ENCODE measurements at regions not wholly inside any gene's neighbourhood (a gene's known extent, or its start where the extent isn't known, plus 50 kb on each side); places are given as distances from the start of the nearest gene placed in this dataset.
"Not testable (repeated sequence)": the region's sequence is repeated elsewhere in the genome, so short reads cannot be mapped to it uniquely, and the experiment has no call there.

- DNase-seq (ENCODE audit: low spot score) = no peak
- TF ChIP-seq CTCF (IDR thresholded peaks at IDR 0.05; ENCODE audit: extremely low read depth, insufficient read depth, missing control alignments) = no peak
- in situ Hi-C loops (cut with MboI; ENCODE audit: low pct_unique_long_range_greater_than_20kb, low sequenced_read_pairs, unreplicated experiment) = no loop called here
Observed at GRCh38 chr1:191508239-191508638, 650.0 kb upstream of the RGS18 start.

GRCh38 chr1:191511480-191511879 lies 646.8 kb upstream of the RGS18 start:
- in situ Hi-C loops (cut with MboI; ENCODE audit: low pct_unique_long_range_greater_than_20kb, low sequenced_read_pairs, unreplicated experiment) = not testable (repeated sequence)

GRCh38 chr1:191517826-191518225 lies 640.4 kb upstream of the RGS18 start:
- in situ Hi-C loops (cut with MboI; ENCODE audit: low pct_unique_long_range_greater_than_20kb, low sequenced_read_pairs, unreplicated experiment) = no loop called here
- no peak for TF ChIP-seq CTCF (IDR thresholded peaks at IDR 0.05; ENCODE audit: extremely low read depth, insufficient read depth, missing control alignments)
- no peak for DNase-seq (ENCODE audit: low spot score)

More at GRCh38 chr1:191511480-191511879, 646.8 kb upstream of the RGS18 start:
- not testable (repeated sequence) for DNase-seq (ENCODE audit: low spot score)

GRCh38 chr1:191519519-191519918 lies 638.7 kb upstream of the RGS18 start:
- no peak for DNase-seq (ENCODE audit: low spot score)
- no peak for TF ChIP-seq CTCF (IDR thresholded peaks at IDR 0.05; ENCODE audit: extremely low read depth, insufficient read depth, missing control alignments)
- in situ Hi-C loops (cut with MboI; ENCODE audit: low pct_unique_long_range_greater_than_20kb, low sequenced_read_pairs, unreplicated experiment) = no loop called here

- in situ Hi-C loops (cut with MboI; ENCODE audit: low pct_unique_long_range_greater_than_20kb, low sequenced_read_pairs, unreplicated experiment) = no loop called here
- TF ChIP-seq CTCF (IDR thresholded peaks at IDR 0.05; ENCODE audit: extremely low read depth, insufficient read depth, missing control alignments) = no peak
Observed at GRCh38 chr1:191520345-191520744, 637.9 kb upstream of the RGS18 start.

GRCh38 chr1:191525944-191526343 lies 632.3 kb upstream of the RGS18 start:
- DNase-seq (ENCODE audit: low spot score); in situ Hi-C loops (cut with MboI; ENCODE audit: low pct_unique_long_range_greater_than_20kb, low sequenced_read_pairs, unreplicated experiment): not testable (repeated sequence)

More at GRCh38 chr1:191520345-191520744, 637.9 kb upstream of the RGS18 start:
- no peak for DNase-seq (ENCODE audit: low spot score)

GRCh38 chr1:191528275-191528674 lies 630.0 kb upstream of the RGS18 start:
- TF ChIP-seq CTCF (IDR thresholded peaks at IDR 0.05; ENCODE audit: extremely low read depth, insufficient read depth, missing control alignments) = no peak
- in situ Hi-C loops (cut with MboI; ENCODE audit: low pct_unique_long_range_greater_than_20kb, low sequenced_read_pairs, unreplicated experiment) = no loop called here
- no peak for DNase-seq (ENCODE audit: low spot score)

- DNase-seq (ENCODE audit: low spot score) = no peak
- in situ Hi-C loops (cut with MboI; ENCODE audit: low pct_unique_long_range_greater_than_20kb, low sequenced_read_pairs, unreplicated experiment) = no loop called here
- no peak for TF ChIP-seq CTCF (IDR thresholded peaks at IDR 0.05; ENCODE audit: extremely low read depth, insufficient read depth, missing control alignments)
Observed at GRCh38 chr1:191530928-191531327, 627.3 kb upstream of the RGS18 start.

Data from GM13977 (cell line).